Germinal center (tissue), 1 donor: ENCODE measurements at regions not wholly inside any gene's neighbourhood (a gene's known extent, or its start where the extent isn't known, plus 50 kb on each side); places are given as distances from the start of the nearest gene placed in this dataset.
"Not testable (repeated sequence)": the region's sequence is repeated elsewhere in the genome, so short reads cannot be mapped to it uniquely, and the experiment has no call there.

Experiments used
- DNase-seq: peaks from one replicate; pipeline ENCODE4 v3.0.0; 2012; ENCODE audit warnings: mixed read lengths, low spot score

DNA sequence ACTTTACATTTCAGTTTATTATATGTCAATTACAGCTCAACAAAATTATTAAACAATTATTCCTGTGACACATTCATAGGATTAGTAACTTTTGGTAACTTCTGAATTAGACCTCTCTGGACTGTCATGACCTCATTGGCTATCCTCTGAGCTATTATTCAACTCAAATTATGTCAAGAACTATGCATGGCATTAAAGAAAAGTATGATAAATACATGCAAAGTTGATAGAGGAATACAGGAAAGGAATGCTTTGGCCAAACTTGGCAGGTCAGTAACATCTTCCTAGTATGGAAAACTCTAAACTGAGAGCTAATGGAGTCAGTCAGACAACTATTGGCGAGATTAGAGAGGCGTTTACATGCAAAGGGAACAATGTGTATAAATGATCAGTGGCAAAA lies 158.4 kb downstream of the DUSP10 start:
- DNase-seq = no peak

DNA sequence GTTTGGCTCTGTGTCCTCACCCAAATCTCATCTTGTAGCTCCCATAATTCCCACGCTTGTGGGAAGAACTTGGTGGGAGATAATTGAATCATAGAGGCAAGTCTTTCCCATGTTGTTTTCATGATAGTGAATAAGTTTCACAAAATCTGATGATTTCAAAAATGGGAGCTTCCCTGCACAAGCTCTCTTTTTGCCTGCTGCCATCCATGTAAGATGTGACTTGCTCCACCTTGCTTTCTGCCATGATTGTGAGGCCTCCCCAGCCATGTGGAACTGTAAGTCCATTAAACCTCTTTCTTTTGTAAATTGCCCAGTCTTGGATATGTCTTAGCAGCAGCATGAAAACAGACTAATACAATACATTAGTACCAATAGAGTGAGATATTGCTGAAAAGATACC lies 154.9 kb downstream of the DUSP10 start:
- DNase-seq = not testable (repeated sequence)

DNA sequence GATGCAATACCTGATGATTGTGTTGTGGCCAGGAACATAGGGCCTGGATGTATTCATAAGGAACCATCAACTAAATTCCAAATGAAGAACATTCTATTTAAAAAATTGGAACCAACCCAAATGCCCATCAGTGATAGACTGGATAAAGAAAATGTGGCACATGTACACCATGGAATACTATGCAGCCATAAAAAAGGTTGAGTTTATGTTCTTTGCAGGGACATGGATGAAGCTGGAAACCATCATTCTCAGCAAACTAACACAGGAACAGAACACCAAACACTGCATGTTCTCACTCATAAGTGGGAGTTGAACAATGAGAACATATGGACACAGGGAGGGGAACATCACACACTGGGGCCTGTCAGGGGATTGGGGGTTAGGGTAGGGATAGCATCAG lies 150.6 kb downstream of the DUSP10 start:
- not testable (repeated sequence) for DNase-seq

DNA sequence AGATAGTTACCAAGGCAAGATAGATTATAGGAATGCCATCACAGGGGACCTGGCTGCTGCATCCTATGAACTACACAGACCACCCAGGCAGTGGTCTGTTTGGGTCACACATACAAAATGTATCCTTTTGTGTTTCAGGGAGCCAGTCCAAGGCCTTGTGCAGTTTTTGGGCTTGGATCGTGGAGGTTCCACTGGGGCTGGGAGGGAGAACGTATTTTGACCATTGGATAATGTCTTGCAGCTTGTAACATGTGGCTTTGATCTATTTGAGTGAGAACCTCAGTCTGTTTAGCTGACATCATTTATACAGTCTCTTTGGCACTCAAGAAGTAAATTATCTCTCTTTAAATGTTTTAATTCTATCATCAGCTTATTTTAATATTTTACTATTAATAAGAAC lies 147.3 kb downstream of the DUSP10 start:
- DNase-seq = no peak

DNA sequence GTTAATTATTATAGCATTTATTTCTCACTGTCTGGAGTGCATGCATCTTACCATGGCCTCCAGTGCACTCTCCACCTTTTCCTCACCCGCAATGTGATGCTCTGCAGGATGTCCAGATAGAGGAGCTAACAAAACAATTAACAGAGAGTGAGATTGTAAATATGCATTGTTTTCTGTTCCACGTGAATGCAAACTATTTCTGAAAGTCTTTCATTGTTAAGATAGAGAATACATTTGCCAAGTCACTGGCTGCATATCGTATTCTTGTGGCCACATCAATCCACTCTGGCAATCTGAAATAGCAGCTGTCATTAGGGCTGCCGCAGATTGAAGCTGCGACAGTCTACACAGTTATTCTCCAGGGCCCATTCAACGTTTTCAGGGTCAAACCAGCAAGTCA lies 143.8 kb downstream of the DUSP10 start:
- DNase-seq = no peak

DNA sequence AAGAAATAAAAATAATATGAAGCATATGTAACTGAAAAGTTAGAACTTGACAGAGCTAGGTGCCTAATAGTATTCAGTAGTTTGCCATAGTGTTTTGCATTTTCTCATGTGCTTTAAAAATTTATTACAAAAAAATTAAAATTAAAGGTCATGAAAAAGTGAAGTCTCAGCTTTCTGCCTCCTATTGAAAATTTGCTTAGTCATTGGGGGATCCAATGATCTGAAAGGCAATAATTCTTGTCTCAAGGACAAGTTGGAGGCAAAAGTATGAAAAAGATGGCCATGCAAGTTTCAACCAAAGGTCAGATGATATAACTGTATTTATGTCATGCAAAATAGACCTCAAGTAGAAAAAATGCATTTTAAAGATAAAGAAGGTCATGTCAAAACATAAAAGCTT lies 140.7 kb downstream of the DUSP10 start:
- no peak for DNase-seq

DNA sequence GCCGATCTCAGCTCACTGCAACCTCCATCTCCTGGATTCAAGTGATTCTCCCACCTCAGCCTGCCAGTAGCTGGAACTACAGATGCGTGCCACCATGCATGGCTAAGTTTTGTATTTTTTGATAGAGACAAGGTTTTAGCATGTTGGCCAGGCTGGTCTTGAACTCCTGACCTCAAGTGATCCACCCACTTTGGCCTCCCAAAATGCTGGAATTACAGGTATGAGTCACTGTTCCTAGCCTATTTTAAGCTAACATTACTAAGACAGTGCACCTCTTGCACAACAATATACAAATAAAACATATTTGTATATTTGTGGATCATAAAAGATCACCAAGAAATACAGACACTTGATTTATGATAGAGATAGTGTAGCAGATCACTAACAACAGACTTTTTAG lies 139.1 kb downstream of the DUSP10 start:
- DNase-seq = no peak

DNA sequence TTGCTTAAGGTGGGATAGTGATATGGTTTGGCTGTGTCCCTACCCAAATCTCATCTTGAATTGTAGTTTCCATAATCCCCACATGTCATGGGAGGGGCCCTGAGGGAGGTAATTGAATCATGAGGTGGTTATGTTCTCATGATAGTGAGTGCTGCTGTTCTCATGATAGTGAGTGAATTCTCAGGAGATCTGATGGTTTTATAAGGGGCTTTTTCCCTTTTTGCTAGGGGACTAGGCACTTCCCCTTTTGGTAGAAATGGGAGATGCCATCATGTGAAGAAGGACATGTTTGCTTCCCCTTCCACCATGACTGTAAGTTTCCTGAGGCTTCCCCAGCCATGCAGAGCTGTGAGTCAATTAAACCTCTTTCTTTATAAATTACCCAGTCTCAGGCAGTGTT lies 137.5 kb downstream of the DUSP10 start:
- not testable (repeated sequence) for DNase-seq

DNA sequence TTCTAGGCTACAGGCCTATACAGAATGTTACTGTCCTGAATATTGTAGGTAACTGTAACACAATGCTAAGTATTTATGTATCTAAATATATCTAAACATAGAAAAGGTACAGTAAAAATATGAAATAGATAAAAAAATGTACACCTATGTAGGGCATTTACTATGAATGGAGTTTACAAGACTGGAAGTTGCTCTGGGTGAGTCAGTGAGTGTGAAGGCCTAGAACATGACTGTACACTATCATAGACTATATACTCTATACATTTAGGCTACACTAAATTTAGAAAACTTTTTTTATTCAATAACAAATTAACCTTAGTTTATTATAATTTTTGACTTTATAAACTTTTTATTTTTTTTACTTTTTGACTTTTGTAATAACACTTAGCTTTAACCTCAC lies 136.9 kb downstream of the DUSP10 start:
- no peak for DNase-seq

DNA sequence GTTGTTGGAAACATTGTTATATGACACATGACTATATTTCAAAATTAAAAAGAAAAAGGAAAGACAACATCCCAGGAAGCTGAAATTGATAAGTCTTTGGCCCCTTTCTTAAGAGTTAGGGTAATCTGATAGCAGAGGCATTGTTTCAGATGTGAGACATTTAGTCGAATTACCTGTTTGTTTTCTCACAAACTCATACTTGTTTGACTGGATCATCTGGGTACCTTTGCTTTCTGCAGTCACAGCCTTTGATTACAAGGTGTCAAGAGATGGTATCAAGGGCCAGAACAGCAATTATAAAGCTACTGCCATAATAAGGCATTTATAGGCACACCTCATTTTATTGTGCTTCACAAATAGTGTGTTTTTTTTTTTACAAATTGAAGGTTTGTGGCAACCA lies 136.3 kb downstream of the DUSP10 start:
- no peak for DNase-seq

DNA sequence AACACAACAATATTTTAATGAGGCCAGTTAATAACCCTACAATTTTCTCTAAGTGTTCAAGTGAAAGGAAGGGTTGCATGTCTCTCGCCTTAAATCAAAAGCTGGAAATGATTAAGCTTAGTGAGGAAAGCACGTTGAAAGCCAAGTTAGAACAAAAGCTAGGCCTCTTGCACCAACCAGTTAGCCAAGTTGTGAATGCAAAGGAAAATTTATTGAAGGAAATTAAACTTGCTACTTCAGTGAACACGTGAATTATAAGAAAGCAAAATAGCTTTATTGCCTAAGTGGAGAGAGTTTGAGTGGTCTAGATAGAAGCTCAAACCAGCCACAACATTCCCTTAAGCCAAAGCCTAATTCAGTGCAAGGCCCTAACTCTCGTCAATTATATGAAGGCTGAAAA lies 135.6 kb downstream of the DUSP10 start:
- DNase-seq = no peak

DNA sequence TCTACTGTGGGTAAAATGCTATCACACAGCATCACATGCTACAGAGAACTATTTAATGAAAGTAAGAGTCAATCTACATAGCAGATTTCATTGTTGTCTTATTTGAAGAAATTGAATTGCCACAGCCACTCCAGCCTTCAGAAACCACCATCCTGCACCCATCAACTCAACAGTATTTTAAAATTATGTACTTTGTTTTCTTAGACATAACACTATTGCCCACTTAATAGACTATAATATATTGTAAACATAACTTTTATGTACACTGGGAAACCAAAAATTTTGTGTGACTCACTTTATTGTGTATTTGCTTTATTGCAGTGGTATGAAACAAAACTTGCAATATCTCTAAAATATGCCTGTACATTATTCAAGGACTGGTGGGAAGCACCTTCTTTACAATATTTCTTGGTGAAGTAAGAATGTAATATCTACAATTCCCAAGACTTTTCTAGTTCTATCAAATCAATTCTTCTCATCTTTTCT lies 133.0 kb downstream of the DUSP10 start:
- no peak for DNase-seq

DNA sequence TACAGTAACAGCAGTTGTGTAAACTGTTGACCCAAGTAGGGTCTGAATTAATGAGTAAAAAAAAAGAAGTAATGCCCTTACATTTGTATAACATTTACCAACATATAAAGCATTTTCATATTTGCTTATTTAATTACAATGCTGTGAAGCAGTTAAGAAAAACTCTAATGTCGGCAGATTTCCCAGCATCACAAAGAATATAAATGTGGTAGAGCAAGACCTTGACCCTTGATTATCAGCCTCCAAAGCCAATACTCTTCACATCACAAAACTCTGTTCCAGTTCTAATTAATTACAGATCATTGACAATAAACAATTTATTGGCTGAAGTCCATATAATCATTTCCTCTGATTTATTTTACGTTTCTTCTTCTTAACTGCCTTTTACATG lies 130.2 kb downstream of the DUSP10 start:
- DNase-seq = no peak

DNA sequence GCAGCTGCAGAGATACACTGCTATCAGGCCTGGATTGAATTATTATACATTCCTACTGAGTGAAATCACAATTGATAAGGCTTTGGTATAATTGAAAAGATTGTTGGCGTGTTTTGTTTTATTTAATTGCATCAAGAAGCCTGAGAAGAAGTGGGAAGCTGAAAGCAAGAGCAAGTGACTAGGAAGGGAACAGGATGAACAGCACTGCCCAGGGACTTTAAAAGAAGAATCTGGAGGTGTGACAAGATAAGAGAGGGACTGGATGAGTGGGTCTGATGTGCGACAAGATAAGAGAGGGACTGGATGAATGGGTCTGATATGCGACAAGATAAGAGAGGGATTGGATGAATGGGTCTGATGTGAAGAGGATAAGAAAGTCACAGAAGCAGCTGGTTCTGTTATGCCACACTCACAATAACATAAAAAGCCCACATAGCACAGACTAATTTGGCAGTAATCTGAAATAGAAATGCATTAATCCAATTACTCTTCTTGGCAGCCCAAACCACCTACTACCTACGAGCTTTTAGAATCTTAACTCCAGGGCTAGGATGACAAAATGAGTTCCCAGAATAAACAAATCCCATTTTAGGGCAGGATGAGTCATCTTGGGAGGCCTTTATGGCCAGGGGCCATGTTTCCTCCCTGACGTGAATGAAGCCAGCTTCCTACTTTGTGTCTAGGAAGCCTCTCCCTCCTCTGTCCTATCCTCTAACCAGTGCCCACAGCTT lies 129.7 kb downstream of the DUSP10 start:
- DNase-seq = no peak

DNA sequence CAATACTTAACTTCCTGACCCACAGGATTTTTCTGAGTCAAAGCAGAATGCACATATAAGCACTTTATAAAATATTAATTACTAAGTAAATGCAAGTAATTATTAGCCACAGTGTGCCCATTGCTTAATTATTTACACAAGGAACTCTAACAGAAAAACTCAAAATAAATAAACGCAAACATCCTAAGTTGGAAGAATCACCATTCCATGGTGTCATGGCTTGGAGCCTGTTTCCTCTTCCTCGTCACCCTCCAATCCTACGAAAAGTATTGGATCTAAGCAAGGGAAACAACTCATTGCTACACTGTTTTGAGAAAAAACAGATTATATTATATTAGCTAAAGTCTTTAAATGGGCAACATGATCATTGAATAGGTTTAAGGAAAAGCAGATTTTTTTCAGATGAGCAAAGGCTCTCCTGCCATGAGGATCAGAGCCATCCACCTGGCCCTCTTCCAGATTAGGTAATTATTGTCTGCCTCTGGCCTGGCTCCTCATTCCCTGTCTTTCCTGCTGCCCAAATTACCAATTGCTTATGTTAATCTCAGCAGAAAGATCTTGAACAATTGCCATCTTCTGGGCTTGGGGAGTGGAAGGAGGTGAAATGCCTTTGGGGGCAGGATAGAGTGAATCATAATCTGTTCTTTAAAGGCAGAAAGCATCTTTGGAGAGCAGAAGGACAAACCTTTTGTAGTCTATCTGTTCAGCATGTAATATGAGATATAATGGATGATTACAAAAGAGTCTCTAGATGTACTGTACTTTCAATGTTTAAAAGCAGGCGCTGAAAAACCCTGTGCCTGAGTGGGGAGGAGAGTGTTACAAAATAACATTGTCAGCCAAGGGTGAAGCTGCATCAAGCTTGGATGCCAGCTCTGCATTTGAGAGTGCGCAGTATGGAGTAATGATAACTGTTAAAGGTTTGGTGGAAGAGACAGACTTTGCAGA lies 121.2 kb downstream of the DUSP10 start:
- DNase-seq = no peak

DNA sequence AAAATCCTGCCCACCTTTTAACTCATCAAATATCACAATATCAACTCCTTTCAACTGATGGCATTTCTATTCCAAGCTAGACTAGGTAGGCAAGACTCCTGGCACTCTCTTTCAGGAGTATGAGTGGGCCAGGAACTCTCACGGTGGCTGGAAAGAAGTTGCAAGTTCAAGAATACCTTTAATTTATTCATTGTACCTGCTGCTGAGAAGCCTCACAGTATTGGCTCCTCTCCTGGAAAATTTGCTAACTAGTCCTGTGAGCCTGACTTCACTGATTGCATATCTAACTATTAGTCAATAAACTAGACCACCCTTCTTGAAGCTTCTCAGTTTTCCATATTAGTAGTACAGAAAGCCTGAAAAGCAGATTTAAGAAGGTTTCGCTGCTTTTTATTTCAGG lies 120.2 kb downstream of the DUSP10 start:
- DNase-seq = no peak

DNA sequence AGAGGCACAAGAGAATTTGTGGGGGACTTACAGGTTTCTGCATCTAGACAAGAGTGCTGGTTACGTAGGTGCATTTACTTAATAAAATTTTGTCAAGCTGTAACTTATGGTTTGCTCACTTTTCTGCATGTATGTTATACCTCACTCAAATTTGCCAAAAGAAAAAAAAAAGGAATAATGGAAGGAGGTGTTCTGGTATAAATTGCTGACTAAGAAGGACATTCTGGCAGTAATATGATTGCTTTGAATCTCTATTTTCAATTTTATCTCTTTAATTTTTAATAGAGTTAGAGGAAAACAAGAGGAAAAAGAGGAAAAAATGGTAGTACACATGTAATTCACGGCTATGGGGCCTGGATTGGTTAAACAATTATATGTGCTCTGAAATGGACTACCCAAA lies 119.5 kb downstream of the DUSP10 start:
- DNase-seq = no peak

DNA sequence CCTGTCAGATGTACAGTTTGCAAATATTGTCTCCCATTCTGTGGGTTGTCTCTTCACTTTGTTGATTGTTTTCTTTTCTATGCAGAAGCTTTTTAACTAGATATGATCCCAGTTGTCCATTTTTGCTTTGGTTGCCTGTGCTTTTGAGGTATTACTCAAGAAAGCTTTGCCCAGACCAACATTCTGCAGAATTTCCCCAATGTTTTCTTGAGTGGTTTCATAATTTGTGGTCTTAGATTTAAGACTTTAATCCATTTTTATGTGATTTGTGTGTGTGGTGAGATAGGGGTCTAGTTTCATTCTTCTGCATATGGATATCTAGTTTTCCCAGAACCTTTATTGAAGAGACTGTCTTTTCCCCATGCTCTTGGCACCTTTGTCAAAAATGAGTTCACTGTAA lies 116.9 kb downstream of the DUSP10 start:
- DNase-seq = no peak

DNA sequence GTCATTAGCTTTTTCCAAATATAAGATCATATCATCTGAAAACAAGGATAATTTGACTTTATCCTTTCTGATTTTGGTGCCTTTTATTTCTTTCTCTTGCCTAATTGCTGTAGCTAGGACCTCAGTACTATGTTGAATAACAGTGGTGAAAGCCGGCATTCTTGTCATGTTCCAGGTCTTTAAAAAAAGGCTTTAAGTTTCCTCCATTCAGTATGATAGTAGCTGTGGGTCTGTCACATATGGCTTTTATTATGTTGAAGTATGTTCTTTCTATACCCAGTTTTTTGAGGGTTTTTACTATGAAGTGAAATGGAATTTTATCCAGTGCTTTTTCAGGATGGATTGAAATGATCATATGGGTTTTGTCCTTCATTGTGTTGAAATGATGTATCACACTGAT lies 115.8 kb downstream of the DUSP10 start:
- no peak for DNase-seq

DNA sequence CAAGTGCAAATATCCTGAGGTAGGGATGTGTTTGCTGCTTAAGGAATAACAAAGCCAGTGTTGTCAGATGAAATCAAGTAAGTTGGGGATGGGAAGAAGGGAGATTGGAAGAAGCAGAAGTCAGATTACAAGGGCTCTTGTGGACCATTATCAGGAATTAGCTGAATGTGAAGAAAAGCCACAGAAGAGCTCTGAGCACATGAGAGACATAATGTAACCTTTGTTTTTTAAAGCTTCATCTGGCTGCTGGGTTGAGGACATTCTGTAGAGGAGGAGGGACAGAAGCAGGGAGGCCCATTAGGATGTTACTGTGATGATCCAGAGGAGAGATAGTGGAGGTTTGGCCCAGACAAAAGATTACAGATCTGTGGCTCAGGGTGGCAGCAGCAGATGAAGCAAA lies 111.7 kb downstream of the DUSP10 start:
- DNase-seq = no peak

DNA sequence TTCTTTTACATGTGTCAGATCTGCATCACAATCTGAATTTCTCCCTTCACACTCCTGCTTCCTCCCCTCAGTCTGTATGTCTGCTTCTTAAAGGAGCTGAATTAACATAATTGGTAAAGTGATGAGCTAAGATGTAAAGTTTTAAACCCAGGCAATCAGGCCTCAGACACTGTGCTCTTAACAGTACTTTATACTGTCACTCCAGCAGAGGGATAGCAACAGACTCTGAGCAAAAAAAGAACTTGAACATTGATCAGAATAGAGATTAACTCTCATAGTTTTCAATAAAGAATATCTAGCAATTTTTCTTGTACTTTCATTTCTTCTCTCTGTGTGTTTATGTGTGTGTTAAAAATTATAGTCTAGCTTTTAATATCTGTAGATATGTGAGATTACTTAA lies 110.3 kb downstream of the DUSP10 start:
- DNase-seq = no peak

DNA sequence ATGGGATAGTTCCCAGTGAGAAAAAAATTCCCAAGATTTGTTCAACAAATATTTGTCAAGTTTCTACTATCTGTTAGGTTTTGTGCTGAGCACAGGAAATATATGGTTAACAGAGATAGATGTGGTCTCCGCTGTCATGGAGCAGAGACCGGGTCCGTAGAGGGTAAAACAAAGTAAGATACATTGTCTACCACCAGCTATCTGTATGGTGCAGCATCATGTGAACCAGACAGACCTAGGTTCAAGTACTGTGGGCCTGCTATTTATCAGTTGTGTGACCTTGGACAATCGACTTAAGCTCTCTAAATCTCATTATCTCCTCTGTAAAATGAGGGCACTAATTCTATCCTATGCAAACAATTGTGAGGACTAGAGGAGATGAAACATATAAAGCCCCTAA lies 109.8 kb downstream of the DUSP10 start:
- no peak for DNase-seq

DNA sequence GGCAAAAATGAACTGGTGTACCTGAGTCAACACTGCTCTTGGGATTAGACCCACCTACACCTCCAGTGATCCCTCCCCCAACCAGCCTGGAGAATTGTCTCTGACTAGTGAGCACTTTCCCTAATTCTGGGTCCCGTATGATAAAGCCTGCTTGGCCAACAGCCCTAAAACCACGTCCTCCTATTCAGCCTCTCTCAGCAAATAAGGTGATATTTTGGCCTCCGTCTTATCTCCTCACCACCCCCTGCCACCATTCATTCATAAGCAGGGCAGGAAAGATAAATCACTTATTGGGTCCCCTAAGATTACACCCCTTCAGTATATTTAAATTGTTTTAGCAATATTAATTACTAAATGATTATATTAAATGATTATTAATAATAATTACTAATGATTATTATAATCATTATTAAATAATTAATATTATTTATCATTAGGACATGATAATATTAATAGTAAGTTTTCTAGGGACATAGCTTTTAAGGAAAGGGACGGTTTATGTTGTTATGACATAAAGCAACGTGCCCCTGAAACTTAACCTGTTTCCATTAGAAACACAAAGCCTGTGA lies 108.0 kb downstream of the DUSP10 start:
- no peak for DNase-seq
